Peyer's patch (tissue), 4 donors: ENCODE measurements at regions not wholly inside any gene's neighbourhood (a gene's known extent, or its start where the extent isn't known, plus 50 kb on each side); places are given as distances from the start of the nearest gene placed in this dataset.
"Not testable (repeated sequence)": the region's sequence is repeated elsewhere in the genome, so short reads cannot be mapped to it uniquely, and the experiment has no call there.

Experiments used
- DNase-seq, 3 donors: peaks; one replicate each; pipeline ENCODE4 v3.0.0-alpha.2; 2017 to 2019
- H3K27ac ChIP-seq, 4 donors: fragments of 200-600 bp; sonication (generic); one replicate each; pipeline ENCODE4 v1.5.1; 2016 to 2019
- H3K27me3 ChIP-seq, 2 donors: fragments of 200-600 bp; sonication (generic); one replicate each; pipeline ENCODE4 v1.5.1; 2019
- H3K36me3 ChIP-seq, 3 donors: fragments of 200-600 bp; sonication (generic); one replicate each; pipeline ENCODE4 v1.5.1; 2016 to 2019
- H3K4me1 ChIP-seq, 4 donors: fragments of 200-600 bp; sonication (generic); one replicate each; pipeline ENCODE4 v1.5.1; 2016 to 2019
- H3K4me3 ChIP-seq, 4 donors: fragments of 200-600 bp; sonication (generic); 1 replicate in 3 of 4; 2 replicates in 1 of 4; pipeline ENCODE4 v1.5.1; 2016 to 2019; ENCODE audit warnings: mild to moderate bottlenecking in 1 of 4
- H3K9me3 ChIP-seq, 4 donors: fragments of 200-600 bp; sonication (generic); one replicate each; pipeline ENCODE4 v1.5.1; 2016 to 2019; ENCODE audit warnings: mild to moderate bottlenecking in 1 of 4
- CTCF ChIP-seq, 6 experiments: fragments of 450-650 bp in 4 of 6; fragments of 200-600 bp in 2 of 6; sonication (generic) in 1 of 6; IDR thresholded peaks; one replicate each; pipeline ENCODE4 v1.5.1; 2017 to 2019; ENCODE audit warnings: antibody characterized with exemption in 6 of 6, mild to moderate bottlenecking in 3 of 6, moderate library complexity in 1 of 6
- POLR2A ChIP-seq, 2 donors: fragments of 450-650 bp; IDR thresholded peaks; one replicate each; pipeline ENCODE4 v1.5.1; 2017; ENCODE audit warnings: antibody characterized with exemption in 2 of 2, mild to moderate bottlenecking in 2 of 2, moderate library complexity in 2 of 2

GRCh38 chr9:31320494-31320893 lies 1063.9 kb upstream of the ACO1 start:
- Histone ChIP-seq H3K27me3 (no peaks in the 10 kb centered on the region), H3K27ac (no peak overlapping the region), H3K4me1 (no peaks in the 10 kb centered on the region), H3K9me3 (no peaks in the 10 kb centered on the region), H3K36me3 (no peaks in the 10 kb centered on the region), H3K4me3 (no peak overlapping the region)
- no peak for DNase-seq
- no peak for TF ChIP-seq POLR2A (IDR thresholded peaks at IDR 0.05)
- no peak for TF ChIP-seq CTCF (IDR thresholded peaks at IDR 0.05)

- no peaks in the 10 kb centered on the region for H3K36me3 ChIP-seq
- H3K4me3 ChIP-seq: no peak overlapping the region
- DNase-seq: no peak
- no peaks in the 10 kb centered on the region for H3K9me3 ChIP-seq
- no peaks in the 10 kb centered on the region for H3K4me1 ChIP-seq
- no peaks in the 10 kb centered on the region for H3K27me3 ChIP-seq
- no peak for TF ChIP-seq POLR2A (IDR thresholded peaks at IDR 0.05)
- no peak for TF ChIP-seq CTCF (IDR thresholded peaks at IDR 0.05)
- no peak overlapping the region for H3K27ac ChIP-seq
These were observed 1063.2 kb upstream of the ACO1 start for GRCh38 chr9:31321256-31321655.

GRCh38 chr9:31321686-31322085 lies 1062.8 kb upstream of the ACO1 start:
- no peak for DNase-seq
- H3K4me1 ChIP-seq: no peaks in the 10 kb centered on the region
- H3K36me3 ChIP-seq: no peaks in the 10 kb centered on the region
- no peaks in the 10 kb centered on the region for H3K9me3 ChIP-seq
- TF ChIP-seq POLR2A (IDR thresholded peaks at IDR 0.05) (no peak), CTCF (IDR thresholded peaks at IDR 0.05) (no peak)
- no peaks in the 10 kb centered on the region for H3K27me3 ChIP-seq
- no peak overlapping the region for H3K4me3 ChIP-seq
- H3K27ac ChIP-seq: no peak overlapping the region

GRCh38 chr9:31323726-31324444 lies 1060.6 kb upstream of the ACO1 start:
- H3K27ac ChIP-seq: peak overlapping the region in 3 of 4 donors; percentile 5 to 55 (median 30)
- TF ChIP-seq CTCF (IDR thresholded peaks at IDR 0.05): no peak
- TF ChIP-seq POLR2A (IDR thresholded peaks at IDR 0.05): no peak
- H3K4me3 ChIP-seq: no peak overlapping the region
- no peaks in the 10 kb centered on the region for H3K36me3 ChIP-seq
- no peak for DNase-seq
- no peaks in the 10 kb centered on the region for H3K4me1 ChIP-seq
- H3K9me3 ChIP-seq: no peaks in the 10 kb centered on the region
- no peaks in the 10 kb centered on the region for H3K27me3 ChIP-seq

- no peak for DNase-seq
- no peak for TF ChIP-seq CTCF (IDR thresholded peaks at IDR 0.05)
- TF ChIP-seq POLR2A (IDR thresholded peaks at IDR 0.05): no peak
- H3K9me3 ChIP-seq: no peaks in the 10 kb centered on the region
- no peaks in the 10 kb centered on the region for H3K27me3 ChIP-seq
- no peak overlapping the region for H3K4me3 ChIP-seq
- H3K27ac ChIP-seq: no peak overlapping the region
- no peaks in the 10 kb centered on the region for H3K4me1 ChIP-seq
- no peaks in the 10 kb centered on the region for H3K36me3 ChIP-seq
These were observed 1058.7 kb upstream of the ACO1 start for GRCh38 chr9:31325778-31326177.

- H3K4me1 ChIP-seq, H3K27ac ChIP-seq, DNase-seq: not testable (repeated sequence)
These were observed 1057.6 kb upstream of the ACO1 start for GRCh38 chr9:31326883-31327282.

More at GRCh38 chr9:31326883-31327282, 1057.6 kb upstream of the ACO1 start:
- H3K36me3 ChIP-seq, H3K27me3 ChIP-seq, H3K4me3 ChIP-seq, H3K9me3 ChIP-seq: not testable (repeated sequence)
